Activated CD4-positive, alpha-beta T cell treated with anti-CD3 and anti-CD28 coated beads, Interleukin-2, amount 50 U/mL, for 16 hours (primary cell): ENCODE measurements at regions not wholly inside any gene's neighbourhood (a gene's known extent, or its start where the extent isn't known, plus 50 kb on each side); places are given as distances from the start of the nearest gene placed in this dataset.
"Not testable (repeated sequence)": the region's sequence is repeated elsewhere in the genome, so short reads cannot be mapped to it uniquely, and the experiment has no call there.

Experiments used
- DNase-seq: peaks from one replicate; pipeline ENCODE4 v3.0.0-alpha.2; 2020

GRCh38 chrX:81857192-81857591 is 655.3 kb downstream of the SH3BGRL start:
- no peak for DNase-seq

- DNase-seq: no peak
Observed at GRCh38 chrX:81866873-81867272, 665.0 kb downstream of the SH3BGRL start.

GRCh38 chrX:81868979-81869378 is 667.1 kb downstream of the SH3BGRL start:
- no peak for DNase-seq

GRCh38 chrX:81874807-81875206 is 672.9 kb downstream of the SH3BGRL start:
- no peak for DNase-seq

DNA sequence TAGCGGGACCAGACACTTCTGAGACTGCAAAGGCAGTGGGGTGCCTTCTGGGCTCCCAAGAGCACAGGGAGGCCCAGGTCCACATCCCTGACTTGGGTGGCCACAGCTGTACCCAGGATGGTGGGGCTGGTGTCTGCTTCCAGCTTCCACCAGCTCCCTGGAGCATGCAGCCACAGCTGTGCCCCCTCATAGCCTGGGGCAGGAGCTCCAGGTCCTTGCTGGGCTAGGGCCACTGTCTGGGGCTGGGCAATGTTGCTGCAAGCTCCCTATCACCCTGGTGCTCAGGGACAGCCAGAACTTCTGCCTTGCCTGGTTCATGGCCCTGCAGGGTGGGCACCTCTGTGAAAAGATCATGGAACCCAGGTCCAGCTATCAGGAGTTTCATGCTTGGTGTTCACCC is 673.9 kb downstream of the SH3BGRL start:
- no peak for DNase-seq

- DNase-seq: no peak
Observed at GRCh38 chrX:81876437-81876836, 674.5 kb downstream of the SH3BGRL start.

GRCh38 chrX:81890521-81890920 is 688.6 kb downstream of the SH3BGRL start:
- no peak for DNase-seq

DNA sequence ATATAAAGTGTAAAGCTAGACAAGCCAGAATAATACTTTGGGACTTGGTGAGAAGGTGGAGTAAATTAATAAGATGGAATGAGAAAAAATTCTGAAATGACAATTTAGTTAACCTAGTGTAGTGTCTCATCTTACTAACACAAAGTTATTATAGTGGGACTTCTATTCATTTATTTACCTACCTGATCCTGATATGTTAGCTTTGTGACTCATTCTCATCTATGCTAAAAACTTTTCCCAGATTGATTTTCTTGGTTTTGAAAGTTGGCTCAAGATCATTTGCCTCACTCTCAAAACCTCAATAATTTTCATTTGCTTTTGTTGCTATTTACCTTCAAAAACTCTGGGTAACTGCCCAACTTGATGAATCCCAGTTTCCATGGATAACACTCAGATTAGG is 698.6 kb downstream of the SH3BGRL start:
- no peak for DNase-seq

DNA sequence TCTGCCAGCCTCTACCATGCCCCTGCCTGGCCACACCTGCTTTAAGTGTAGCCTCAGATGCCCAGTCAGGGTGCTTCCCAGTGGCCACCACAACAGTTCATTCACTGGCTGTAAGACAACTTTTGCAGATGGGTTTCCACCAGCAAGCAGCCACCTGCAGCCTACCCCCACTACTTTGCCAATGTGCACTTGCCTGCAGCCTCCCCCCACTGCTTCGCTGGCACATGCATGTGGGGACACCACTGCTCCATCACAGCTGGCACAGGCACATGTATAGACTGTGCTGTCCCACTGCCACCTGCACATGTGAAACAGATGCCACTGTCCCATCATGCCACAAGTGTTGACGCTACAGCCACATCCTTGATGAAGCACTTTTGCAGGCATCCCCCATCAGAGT is 723.9 kb downstream of the SH3BGRL start:
- no peak for DNase-seq

DNA sequence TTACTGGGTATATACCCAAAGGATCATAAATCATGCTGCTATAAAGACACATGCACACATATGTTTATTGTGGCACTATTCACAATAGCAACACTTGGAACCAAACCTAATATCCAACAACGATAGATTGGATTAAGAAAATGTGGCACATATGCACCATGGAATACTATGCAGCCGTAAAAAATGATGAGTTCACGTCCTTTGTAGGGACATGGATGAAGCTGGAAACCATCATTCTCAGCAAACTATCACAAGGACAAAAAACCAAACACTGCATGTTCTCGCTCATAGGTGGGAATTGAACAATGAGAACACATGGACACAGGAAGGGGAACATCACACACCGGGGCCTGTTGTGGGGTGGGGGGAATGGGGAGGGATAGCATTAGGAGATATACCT is 744.0 kb downstream of the SH3BGRL start:
- DNase-seq: not testable (repeated sequence)

- DNase-seq: no peak
Observed at GRCh38 chrX:81957318-81957717, 755.4 kb downstream of the SH3BGRL start.

- DNase-seq: peak; percentile 38
Observed at GRCh38 chrX:81957900-81958545, 756.1 kb downstream of the SH3BGRL start.

GRCh38 chrX:81959964-81960363 is 758.1 kb downstream of the SH3BGRL start:
- no peak for DNase-seq

DNA sequence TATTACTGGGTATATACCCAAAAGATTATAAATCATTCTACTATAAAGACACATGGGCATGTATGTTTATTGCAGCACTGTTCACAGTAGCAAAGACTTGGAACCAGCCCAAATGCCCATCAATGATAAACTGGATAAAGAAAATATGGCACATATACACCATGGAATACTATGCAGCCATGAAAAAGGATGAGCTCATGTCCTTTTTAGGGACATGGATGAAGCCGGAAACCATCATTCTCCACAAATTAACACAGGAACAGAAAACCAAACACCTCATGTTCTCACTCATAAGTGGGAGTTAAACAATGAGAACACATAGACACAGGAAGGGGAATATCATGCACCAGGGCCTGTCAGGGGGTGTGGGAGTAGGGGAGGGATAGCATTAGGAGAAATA is 772.5 kb downstream of the SH3BGRL start:
- not testable (repeated sequence) for DNase-seq

DNA sequence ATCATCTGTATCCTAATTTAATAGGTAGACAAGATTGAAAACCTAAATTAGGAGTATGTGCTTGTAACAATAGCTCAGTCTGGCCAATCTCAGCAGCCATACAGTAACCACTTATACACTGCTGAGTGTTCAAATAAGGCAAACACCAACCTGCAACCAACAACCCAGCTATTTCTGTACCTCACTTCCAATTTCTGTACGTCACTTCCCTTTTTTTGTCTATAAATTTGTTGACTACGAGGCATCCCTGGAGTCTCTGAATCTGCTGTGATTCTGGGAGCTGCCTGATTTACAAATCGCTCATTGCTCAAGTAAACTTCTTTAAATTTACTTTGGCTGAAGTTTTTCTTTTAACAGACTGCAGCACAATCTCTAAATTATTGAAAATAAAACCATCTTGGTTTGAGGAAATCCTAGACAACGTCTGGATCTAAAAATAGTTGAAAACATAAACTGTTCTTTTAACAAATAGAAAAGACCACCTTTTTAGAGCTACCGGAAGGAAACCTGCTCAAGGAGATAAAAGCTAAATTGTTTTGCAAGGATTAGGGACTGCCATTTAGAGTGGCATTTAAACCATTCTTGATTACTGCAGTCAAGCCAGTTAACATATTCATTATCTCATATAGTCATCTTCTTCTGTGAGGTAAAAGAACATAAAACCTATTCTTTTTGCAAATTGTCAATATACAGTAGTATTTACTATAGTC is 778.1 kb downstream of the SH3BGRL start:
- DNase-seq: no peak

DNA sequence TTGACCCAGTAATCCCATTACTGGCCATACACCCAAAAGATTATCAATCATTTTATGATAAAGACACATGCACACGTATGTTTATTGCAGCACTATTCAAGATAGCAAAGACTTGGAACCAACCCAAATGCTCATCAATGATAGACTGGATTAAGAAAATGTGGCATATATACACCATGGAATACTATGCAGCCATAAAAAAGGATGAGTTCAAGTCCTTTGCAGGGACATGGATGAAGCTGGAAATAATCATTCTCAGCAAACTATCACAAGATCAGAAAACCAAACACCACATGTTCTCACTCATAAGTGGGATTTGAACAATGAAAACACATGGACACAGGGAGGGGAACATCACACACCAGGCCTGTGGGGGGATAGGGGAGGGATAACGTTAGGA is 785.3 kb downstream of the SH3BGRL start:
- DNase-seq: not testable (repeated sequence)

DNA sequence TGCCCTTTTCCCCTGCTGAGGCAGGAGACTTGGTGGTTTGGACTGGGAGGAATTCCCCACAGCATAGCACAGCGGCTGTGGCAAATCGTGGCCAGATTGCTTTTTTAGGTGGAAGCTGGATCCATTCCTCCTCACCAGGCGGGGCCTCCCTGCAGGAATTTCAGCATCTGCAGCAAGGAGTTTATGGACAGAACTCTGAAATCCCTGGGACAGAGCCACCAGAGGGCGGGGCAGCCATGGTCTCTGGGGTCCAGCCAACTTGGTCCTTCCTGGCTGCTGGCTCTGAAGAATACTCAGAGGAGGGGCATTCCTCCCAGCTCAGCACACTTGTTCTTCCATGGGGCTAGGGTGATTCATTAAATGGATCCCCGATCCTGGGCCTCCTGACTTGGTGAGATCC is 794.3 kb downstream of the SH3BGRL start:
- no peak for DNase-seq

DNA sequence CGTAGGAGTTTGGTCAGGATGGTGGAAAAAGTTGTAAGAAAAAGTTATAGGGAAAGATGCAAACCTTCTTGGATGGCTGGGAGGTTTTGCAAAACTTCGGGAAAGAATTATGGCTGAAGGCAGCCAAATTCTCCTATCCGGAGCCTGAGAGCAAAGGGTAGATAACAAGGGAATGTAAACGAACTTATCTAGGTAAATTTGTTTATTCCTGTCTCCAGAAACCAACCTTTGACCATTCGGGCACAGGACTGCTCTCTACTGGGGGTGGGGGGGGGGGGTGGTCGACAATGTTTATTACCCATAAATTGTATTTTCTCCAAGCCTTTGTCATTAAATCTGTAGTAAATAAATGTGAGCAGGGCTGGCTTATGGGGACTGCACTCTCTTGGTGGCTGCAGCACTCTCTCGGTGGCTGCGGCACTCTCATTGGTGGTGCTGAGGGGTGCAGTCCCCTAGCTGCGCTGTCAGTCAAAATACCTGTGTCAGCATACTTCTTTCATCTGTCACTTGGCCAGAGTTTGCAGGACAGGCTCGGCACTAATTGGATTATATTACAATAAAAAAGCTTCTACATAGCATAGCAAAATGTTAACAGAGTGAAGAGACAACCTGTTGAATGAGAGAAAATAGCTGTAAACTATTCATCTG is 827.8 kb downstream of the SH3BGRL start:
- DNase-seq: no peak

DNA sequence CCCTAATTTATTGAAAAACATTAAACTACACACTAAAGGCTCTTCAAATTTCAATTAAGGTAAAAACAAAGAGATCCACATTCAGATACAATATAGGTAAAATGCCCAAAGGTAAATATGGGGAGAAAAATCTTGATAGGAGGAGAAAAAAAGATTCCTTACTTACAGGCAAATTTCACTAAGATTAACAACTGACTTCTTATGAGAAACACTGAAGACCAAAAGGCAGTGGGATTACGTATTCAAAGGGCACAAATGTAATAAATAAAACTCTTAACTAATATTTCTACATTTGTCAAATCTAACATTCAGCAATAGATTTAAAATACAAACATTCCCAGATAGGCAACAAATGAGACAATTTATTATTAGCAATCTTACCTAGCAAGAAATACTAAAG is 829.3 kb downstream of the SH3BGRL start:
- no peak for DNase-seq

DNA sequence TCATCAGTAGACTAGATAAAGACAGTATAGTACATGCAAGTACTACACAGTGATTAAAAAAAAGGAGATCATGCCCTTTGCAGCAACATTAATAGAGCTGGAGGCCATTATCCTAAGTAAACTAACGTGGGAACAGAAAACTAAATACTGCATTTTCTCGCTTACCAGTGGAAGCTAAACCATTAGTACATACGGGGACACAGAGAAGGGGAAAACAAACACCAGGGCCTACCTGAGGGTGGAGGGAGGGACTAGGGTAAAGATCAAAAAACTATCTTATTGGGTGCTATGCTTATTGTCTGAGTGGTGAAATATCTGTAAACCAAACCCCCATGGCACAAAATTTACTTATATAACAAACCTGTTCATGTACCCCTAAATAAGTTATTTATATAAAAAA is 836.9 kb downstream of the SH3BGRL start:
- no peak for DNase-seq

DNA sequence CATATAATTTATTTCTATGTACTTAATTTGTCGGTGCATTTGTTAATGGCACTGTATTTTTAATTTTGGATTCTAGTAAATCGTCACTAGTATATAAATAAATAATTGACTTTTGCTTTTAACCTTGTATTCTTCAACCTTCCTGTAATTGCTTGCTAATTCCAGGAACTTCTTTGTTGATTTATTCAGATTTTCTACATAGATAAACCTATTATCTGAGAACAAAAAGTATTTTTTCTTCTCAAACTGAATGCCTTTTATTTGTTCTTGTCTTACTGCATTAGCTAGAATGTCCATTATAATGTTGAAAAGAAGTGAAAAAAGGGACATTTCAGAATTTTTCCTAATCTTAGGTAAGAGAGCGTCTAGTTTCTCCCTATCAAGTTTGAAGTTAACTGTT is 839.1 kb downstream of the SH3BGRL start:
- DNase-seq: no peak

- no peak for DNase-seq
Observed at GRCh38 chrX:82058728-82059127, 856.8 kb downstream of the SH3BGRL start.

- no peak for DNase-seq
Observed at GRCh38 chrX:82070948-82071347, 869.0 kb downstream of the SH3BGRL start.

GRCh38 chrX:82081027-82081426 is 879.1 kb downstream of the SH3BGRL start:
- DNase-seq: no peak
